A673 (cell line): ENCODE measurements at regions not wholly inside any gene's neighbourhood (a gene's known extent, or its start where the extent isn't known, plus 50 kb on each side); places are given as distances from the start of the nearest gene placed in this dataset.

Source experiments
- BruUV-seq: library from RNA; stranded (reverse); fragments of 400-500 nt; replicated peaks from 2 replicates; lab custom pipeline; 2021; lab: Mats Ljungman, UMichigan
- CTCF ChIA-PET: fragments of 300-600 bp; sonication (Branson Sonifier 250); formaldehyde crosslinking; loops from one replicate; lab custom pipeline; 2022; ENCODE audit warnings: antibody characterized with exemption; lab: Charles Lee
- POLR2A ChIA-PET: fragments of 300-600 bp; sonication (Branson Sonifier 250); formaldehyde crosslinking; loops from one replicate; lab custom pipeline; 2022; ENCODE audit warnings: antibody characterized with exemption; ENCODE audit not compliant: low non-redundant PET; lab: Charles Lee
- DNase-seq: peaks from one replicate; pipeline ENCODE4 v3.0.0-alpha.2; 2015; ENCODE audit warnings: low spot score
- H3K27ac ChIP-seq: fragments of 200-600 bp; sonication (generic); 2 replicates; pipeline ENCODE4 v1.5.1; 2016; ENCODE audit warnings: mixed run types, low read depth, mild to moderate bottlenecking, mixed read lengths, antibody characterized with exemption, low read length; ENCODE audit not compliant: poor library complexity, severe bottlenecking
- H3K27me3 ChIP-seq: fragments of 200-600 bp; sonication (generic); replicated peaks from 2 replicates; pipeline ENCODE4 v1.6.1; 2017; ENCODE audit warnings: mixed run types, low read depth, mild to moderate bottlenecking, mixed read lengths, antibody characterized with exemption, low read length; ENCODE audit not compliant: insufficient read depth, poor library complexity
- H3K36me3 ChIP-seq: fragments of 200-600 bp; sonication (generic); 2 replicates; pipeline ENCODE4 v1.6.1; 2016; ENCODE audit warnings: mixed run types, mild to moderate bottlenecking, mixed read lengths, antibody characterized with exemption, low read length; ENCODE audit not compliant: insufficient read depth, poor library complexity, severe bottlenecking
- H3K4me1 ChIP-seq: fragments of 200-600 bp; sonication (generic); 2 replicates; pipeline ENCODE4 v1.6.1; 2017; ENCODE audit warnings: mixed run types, mild to moderate bottlenecking, mixed read lengths, antibody characterized with exemption, low read length; ENCODE audit not compliant: insufficient read depth, poor library complexity, severe bottlenecking
- H3K4me3 ChIP-seq: fragments of 200-600 bp; sonication (generic); 2 replicates; pipeline ENCODE4 v1.5.1; 2016; ENCODE audit warnings: low read depth, mixed run types, mild to moderate bottlenecking, mixed read lengths, low read length; ENCODE audit not compliant: poor library complexity, severe bottlenecking
- H3K9me3 ChIP-seq: fragments of 200-600 bp; sonication (generic); 2 replicates; pipeline ENCODE4 v1.6.1; 2016; ENCODE audit warnings: mixed run types, low read depth, mild to moderate bottlenecking, mixed read lengths, antibody characterized with exemption, low read length; ENCODE audit not compliant: poor library complexity, severe bottlenecking
- EZH2 ChIP-seq: fragments of 200-600 bp; sonication (generic); IDR thresholded peaks from 2 replicates; pipeline ENCODE4 v1.6.1; 2017; ENCODE audit warnings: borderline replicate concordance, low read depth, mild to moderate bottlenecking, mixed read lengths, antibody characterized with exemption, low read length; ENCODE audit not compliant: poor library complexity, severe bottlenecking
- intact Hi-C: fragments of 100-400 bp; cut with micrococcal nuclease; formaldehyde crosslinking; loops from one replicate; pipeline ENCODE4 v1.10.0; 2022; ENCODE audit not compliant: unreplicated experiment
- TF ChIP-seq, protein P1 (sequence below): fragments of 300-800, 200-600 bp; sonication (generic); conservative IDR thresholded peaks from 2 replicates; pipeline ENCODE4 v1.5.1; 2017; ENCODE audit warnings: low read depth, mild to moderate bottlenecking, antibody characterized with exemption, low read length, moderate library complexity, mixed read lengths

DNA sequence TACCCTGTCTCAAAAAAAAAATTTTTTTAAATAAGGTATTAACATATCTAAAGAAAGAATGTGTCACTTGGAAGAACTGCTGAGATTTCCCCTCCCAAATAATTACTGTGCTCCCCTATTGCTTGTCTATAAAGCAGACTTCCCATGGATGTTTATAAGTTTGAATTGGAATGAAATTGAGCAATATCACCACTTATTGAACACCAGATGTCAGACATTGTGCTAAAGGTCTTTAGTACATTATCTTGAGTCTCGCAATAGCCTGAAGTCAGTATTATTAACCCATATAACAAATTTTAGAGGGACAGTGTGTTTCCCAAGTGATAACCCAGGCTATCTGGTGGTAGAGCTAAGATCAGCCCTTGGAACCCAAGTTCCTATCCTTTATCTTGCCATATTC lies 69.0 kb upstream of the EPCAM start:
- H3K27ac ChIP-seq = no peak overlapping the region
- ChIA-PET POLR2A (interaction anchor here (0.6 kb wide), 1 partner anchor 145 kb away, joined by 3 read pairs; the partner anchor contains the start of gene STPG4), CTCF (no interaction called here)
- intact Hi-C loops = no loop called here
- H3K4me1 ChIP-seq = no peaks in the 10 kb centered on the region
- DNase-seq = no peak
- no peaks in the 10 kb centered on the region for H3K27me3 ChIP-seq
- BruUV-seq = no TSS peak
- TF ChIP-seq, protein P1, sequence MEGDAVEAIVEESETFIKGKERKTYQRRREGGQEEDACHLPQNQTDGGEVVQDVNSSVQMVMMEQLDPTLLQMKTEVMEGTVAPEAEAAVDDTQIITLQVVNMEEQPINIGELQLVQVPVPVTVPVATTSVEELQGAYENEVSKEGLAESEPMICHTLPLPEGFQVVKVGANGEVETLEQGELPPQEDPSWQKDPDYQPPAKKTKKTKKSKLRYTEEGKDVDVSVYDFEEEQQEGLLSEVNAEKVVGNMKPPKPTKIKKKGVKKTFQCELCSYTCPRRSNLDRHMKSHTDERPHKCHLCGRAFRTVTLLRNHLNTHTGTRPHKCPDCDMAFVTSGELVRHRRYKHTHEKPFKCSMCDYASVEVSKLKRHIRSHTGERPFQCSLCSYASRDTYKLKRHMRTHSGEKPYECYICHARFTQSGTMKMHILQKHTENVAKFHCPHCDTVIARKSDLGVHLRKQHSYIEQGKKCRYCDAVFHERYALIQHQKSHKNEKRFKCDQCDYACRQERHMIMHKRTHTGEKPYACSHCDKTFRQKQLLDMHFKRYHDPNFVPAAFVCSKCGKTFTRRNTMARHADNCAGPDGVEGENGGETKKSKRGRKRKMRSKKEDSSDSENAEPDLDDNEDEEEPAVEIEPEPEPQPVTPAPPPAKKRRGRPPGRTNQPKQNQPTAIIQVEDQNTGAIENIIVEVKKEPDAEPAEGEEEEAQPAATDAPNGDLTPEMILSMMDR = no peak
- no peak for TF ChIP-seq EZH2
- no peaks in the 10 kb centered on the region for H3K9me3 ChIP-seq
- H3K4me3 ChIP-seq = no peak overlapping the region
- H3K36me3 ChIP-seq = no peaks in the 10 kb centered on the region

DNA sequence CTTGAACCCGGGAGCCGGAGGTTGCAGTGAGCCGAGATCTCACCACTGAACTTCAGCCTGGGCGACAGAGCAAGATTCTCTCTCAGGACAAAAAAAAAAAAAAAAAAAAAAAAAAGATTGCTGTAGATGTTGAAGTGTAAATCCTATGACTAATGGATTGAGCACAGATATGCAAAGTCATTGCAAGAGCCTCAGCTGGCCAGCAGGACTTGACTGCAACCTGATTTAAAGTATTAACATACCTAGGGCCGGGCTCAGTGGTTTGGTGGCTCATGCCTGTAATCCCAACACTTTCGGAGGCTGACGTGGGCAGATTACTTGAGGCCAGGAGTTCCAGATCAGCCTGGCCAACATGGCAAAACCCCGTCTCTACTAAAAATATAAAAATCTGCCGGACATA lies 69.6 kb upstream of the EPCAM start:
- intact Hi-C loops = no loop called here
- Histone ChIP-seq H3K27me3 (no peaks in the 10 kb centered on the region), H3K36me3 (no peaks in the 10 kb centered on the region), H3K9me3 (no peaks in the 10 kb centered on the region), H3K27ac (no peak overlapping the region), H3K4me1 (no peaks in the 10 kb centered on the region), H3K4me3 (no peak overlapping the region)
- CTCF ChIA-PET = no interaction called here
- no TSS peak for BruUV-seq
- POLR2A ChIA-PET = interaction anchor here (0.6 kb wide), 1 partner anchor 819 kb away, joined by 3 read pairs; no protein-coding TSS in a partner anchor
- TF ChIP-seq EZH2 = no peak
- TF ChIP-seq, protein P1 = no peak
- no peak for DNase-seq

DNA sequence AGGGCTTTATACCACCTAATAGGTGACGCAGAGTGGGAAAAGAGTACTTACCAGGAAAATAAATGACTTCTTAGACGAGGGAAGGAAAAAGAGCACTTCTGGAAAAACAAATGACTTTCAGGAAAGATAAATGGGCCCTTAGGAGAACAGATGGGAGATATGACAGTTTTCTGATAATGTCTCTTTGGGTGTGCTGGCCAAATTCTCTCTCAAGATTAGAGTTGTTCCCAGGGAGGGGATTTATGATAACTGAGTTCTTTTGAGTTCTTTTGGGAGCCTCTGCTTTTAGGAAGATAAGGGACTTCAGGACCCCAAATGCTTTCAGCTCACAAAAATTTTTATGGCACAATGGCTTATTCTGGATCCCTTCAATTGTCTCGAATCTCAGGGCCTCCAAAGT lies 70.3 kb upstream of the EPCAM start:
- DNase-seq = no peak
- no peak overlapping the region for H3K27ac ChIP-seq
- BruUV-seq = no TSS peak
- POLR2A ChIA-PET = no interaction called here
- no peaks in the 10 kb centered on the region for H3K4me1 ChIP-seq
- no peaks in the 10 kb centered on the region for H3K27me3 ChIP-seq
- no peaks in the 10 kb centered on the region for H3K36me3 ChIP-seq
- intact Hi-C loops = no loop called here
- no peak for TF ChIP-seq EZH2
- TF ChIP-seq, protein P1 = no peak
- CTCF ChIA-PET = no interaction called here
- no peak overlapping the region for H3K4me3 ChIP-seq
- H3K9me3 ChIP-seq = no peaks in the 10 kb centered on the region
